Tibial artery (tissue), 4 donors: ENCODE measurements at regions not wholly inside any gene's neighbourhood (a gene's known extent, or its start where the extent isn't known, plus 50 kb on each side); places are given as distances from the start of the nearest gene placed in this dataset.

Source experiments
- DNase-seq, 2 donors: peaks; one replicate each; pipeline ENCODE4 v3.0.0-alpha.2; 2019
- H3K27ac ChIP-seq, 2 donors: fragments of 200-600 bp; sonication (generic) in 1 of 2; 1 replicate in 1 of 2; 2 replicates in 1 of 2; pipeline ENCODE4 v1.5.1; 2018 to 2019; ENCODE audit warnings: mild to moderate bottlenecking in 1 of 2
- H3K27me3 ChIP-seq, 2 donors: fragments of 200-600 bp; sonication (generic) in 1 of 2; one replicate each; pipeline versions ENCODE4 v1.5.1 to v1.6.0; 2016 to 2019
- H3K36me3 ChIP-seq, 3 donors: fragments of 200-600 bp; sonication (generic) in 2 of 3; one replicate each; pipeline ENCODE4 v1.5.1; 2016 to 2019; ENCODE audit warnings: mild to moderate bottlenecking in 2 of 3
- H3K4me1 ChIP-seq, 4 donors: fragments of 200-600 bp; sonication (generic) in 2 of 4; 1 replicate in 3 of 4; 2 replicates in 1 of 4; pipeline ENCODE4 v1.5.1; 2016 to 2019
- H3K4me3 ChIP-seq, 2 donors: fragments of 200-600 bp; sonication (generic) in 1 of 2; 1 replicate in 1 of 2; 2 replicates in 1 of 2; pipeline ENCODE4 v1.5.1; 2018 to 2019; ENCODE audit warnings: mild to moderate bottlenecking in 2 of 2
- H3K9me3 ChIP-seq, 3 donors: fragments of 200-600 bp; sonication (generic) in 1 of 3; one replicate each; pipeline ENCODE4 v1.5.1; 2016 to 2019
- intact Hi-C: fragments of 100-400 bp; cut with DNase I; formaldehyde crosslinking; loops from one replicate; pipeline ENCODE4 v1.15.0; 2023; ENCODE audit warnings: low total_unique reads
- TF ChIP-seq, protein P1 (sequence below), 2 experiments: fragments of 200-600 bp in 1 of 2; fragments of 450-650 bp in 1 of 2; IDR thresholded peaks; one replicate each; pipeline ENCODE4 v1.5.1; 2017 to 2019; ENCODE audit warnings: antibody characterized with exemption in 2 of 2, mild to moderate bottlenecking in 1 of 2, moderate library complexity in 1 of 2

GRCh38 chr10:30127120-30127541 lies 67.7 kb upstream of the JCAD start:
- no peak for DNase-seq
- peaks cover 0 to 4% (median 0%) of the 10 kb centered on the region in 4 donors for H3K4me1 ChIP-seq
- H3K27ac ChIP-seq = peak overlapping the region in 1 of 2 donors; percentile 32
- H3K9me3 ChIP-seq = no peaks in the 10 kb centered on the region
- H3K4me3 ChIP-seq = no peak overlapping the region
- TF ChIP-seq, protein P1, sequence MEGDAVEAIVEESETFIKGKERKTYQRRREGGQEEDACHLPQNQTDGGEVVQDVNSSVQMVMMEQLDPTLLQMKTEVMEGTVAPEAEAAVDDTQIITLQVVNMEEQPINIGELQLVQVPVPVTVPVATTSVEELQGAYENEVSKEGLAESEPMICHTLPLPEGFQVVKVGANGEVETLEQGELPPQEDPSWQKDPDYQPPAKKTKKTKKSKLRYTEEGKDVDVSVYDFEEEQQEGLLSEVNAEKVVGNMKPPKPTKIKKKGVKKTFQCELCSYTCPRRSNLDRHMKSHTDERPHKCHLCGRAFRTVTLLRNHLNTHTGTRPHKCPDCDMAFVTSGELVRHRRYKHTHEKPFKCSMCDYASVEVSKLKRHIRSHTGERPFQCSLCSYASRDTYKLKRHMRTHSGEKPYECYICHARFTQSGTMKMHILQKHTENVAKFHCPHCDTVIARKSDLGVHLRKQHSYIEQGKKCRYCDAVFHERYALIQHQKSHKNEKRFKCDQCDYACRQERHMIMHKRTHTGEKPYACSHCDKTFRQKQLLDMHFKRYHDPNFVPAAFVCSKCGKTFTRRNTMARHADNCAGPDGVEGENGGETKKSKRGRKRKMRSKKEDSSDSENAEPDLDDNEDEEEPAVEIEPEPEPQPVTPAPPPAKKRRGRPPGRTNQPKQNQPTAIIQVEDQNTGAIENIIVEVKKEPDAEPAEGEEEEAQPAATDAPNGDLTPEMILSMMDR (IDR thresholded peaks at IDR 0.05) = no peak
- intact Hi-C loops = no loop called here
- H3K36me3 ChIP-seq = no peaks in the 10 kb centered on the region
- no peaks in the 10 kb centered on the region for H3K27me3 ChIP-seq

- intact Hi-C loops = no loop called here
- H3K9me3 ChIP-seq = no peaks in the 10 kb centered on the region
- H3K4me1 ChIP-seq = peaks cover 0 to 4% (median 0%) of the 10 kb centered on the region in 4 donors
- H3K27ac ChIP-seq = no peak overlapping the region
- no peak for DNase-seq
- H3K4me3 ChIP-seq = no peak overlapping the region
- H3K27me3 ChIP-seq = no peaks in the 10 kb centered on the region
- H3K36me3 ChIP-seq = no peaks in the 10 kb centered on the region
- TF ChIP-seq, protein P1 (IDR thresholded peaks at IDR 0.05) = no peak
Observed at GRCh38 chr10:30125496-30125895, 66.1 kb upstream of the JCAD start.

- TF ChIP-seq, protein P1 (IDR thresholded peaks at IDR 0.05) = no peak
- no peaks in the 10 kb centered on the region for H3K9me3 ChIP-seq
- no peak overlapping the region for H3K4me3 ChIP-seq
- intact Hi-C loops = no loop called here
- no peak overlapping the region for H3K27ac ChIP-seq
- H3K27me3 ChIP-seq = no peaks in the 10 kb centered on the region
- H3K4me1 ChIP-seq = peaks cover 0 to 4% (median 0%) of the 10 kb centered on the region in 4 donors
- DNase-seq = no peak
- H3K36me3 ChIP-seq = no peaks in the 10 kb centered on the region
Observed at GRCh38 chr10:30124704-30125103, 65.3 kb upstream of the JCAD start.

DNA sequence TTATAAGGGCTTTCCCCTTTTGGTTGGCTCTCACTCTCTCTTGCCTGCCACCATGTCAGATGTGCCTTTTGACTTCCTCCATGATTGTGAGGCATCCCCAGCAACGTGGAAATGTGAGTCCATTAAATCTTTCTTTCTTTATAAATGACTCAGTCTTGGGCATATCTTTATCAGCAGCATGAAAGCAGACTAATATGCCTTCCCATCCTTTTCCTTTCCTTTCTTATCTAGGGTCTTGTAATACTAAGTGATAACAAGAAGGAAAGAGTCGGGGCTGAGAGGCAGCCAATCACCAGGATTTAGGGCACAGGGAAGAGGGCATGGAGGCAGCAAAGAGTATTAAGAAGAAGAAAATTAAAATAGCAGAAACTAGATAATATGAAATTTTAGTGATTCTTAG lies 62.0 kb upstream of the JCAD start:
- no peaks in the 10 kb centered on the region for H3K27me3 ChIP-seq
- peaks cover 0 to 1% (median 0%) of the 10 kb centered on the region in 4 donors for H3K4me1 ChIP-seq
- no peaks in the 10 kb centered on the region for H3K9me3 ChIP-seq
- no peak overlapping the region for H3K4me3 ChIP-seq
- DNase-seq = no peak
- intact Hi-C loops = no loop called here
- no peak overlapping the region for H3K27ac ChIP-seq
- H3K36me3 ChIP-seq = no peaks in the 10 kb centered on the region
- TF ChIP-seq, protein P1 (IDR thresholded peaks at IDR 0.05) = no peak

GRCh38 chr10:30118590-30118989 lies 59.2 kb upstream of the JCAD start:
- TF ChIP-seq, protein P1 (IDR thresholded peaks at IDR 0.05) = no peak
- Histone ChIP-seq H3K4me3 (no peak overlapping the region), H3K27me3 (no peaks in the 10 kb centered on the region), H3K36me3 (no peaks in the 10 kb centered on the region), H3K9me3 (no peaks in the 10 kb centered on the region), H3K27ac (no peak overlapping the region), H3K4me1 (peaks cover 0 to 21% (median 10%) of the 10 kb centered on the region in 4 donors)
- intact Hi-C loops = no loop called here
- no peak for DNase-seq
